GM12891 (cell line): ENCODE measurements at regions not wholly inside any gene's neighbourhood (a gene's known extent, or its start where the extent isn't known, plus 50 kb on each side); places are given as distances from the start of the nearest gene placed in this dataset.

ENCODE experiments used
- PAX5 ChIP-seq: IDR thresholded peaks from 2 replicates; pipeline ENCODE4 v1.6.1; 2011; ENCODE audit warnings: low read length, moderate library complexity, mild to moderate bottlenecking; ENCODE audit not compliant: insufficient read depth, severe bottlenecking
- POLR2A ChIP-seq: IDR thresholded peaks from 2 replicates; pipeline ENCODE4 v1.6.1; 2011; ENCODE audit warnings: low read depth, low read length, control low read depth
- POLR2AphosphoS5 ChIP-seq: IDR thresholded peaks from 2 replicates; pipeline ENCODE4 v1.6.1; 2011; ENCODE audit warnings: low read depth, low read length, control low read depth
- POU2F2 ChIP-seq: IDR thresholded peaks from 2 replicates; pipeline ENCODE4 v1.6.1; 2011; ENCODE audit warnings: low read depth, mild to moderate bottlenecking, control low read depth, low read length, moderate library complexity
- SPI1 ChIP-seq: IDR thresholded peaks from 2 replicates; pipeline ENCODE4 v1.6.1; 2011; ENCODE audit warnings: low read depth, low read length, control low read depth
- TAF1 ChIP-seq: IDR thresholded peaks from 2 replicates; pipeline ENCODE4 v1.6.1; 2011; ENCODE audit warnings: low read depth, low read length, control low read depth

DNA sequence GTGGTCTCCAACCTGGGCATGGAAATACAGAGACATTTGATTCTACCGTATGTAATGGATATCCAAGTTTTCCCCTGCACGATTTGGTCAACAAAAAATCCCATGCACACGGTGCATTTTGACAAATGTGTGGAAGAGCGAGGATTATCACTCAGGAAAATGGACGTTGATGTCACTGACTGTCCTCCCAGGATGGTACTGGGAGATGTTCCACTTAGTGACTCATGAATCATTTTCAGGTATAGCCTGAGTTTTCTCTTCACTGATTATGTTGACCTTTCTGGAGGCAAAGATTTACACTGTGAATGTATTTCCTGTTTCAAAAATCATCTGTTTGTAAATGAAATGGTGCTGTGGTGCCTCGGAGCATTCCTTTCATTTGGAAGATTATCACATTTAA, 596.7 kb upstream of the ADAMTS9 start:
- no peak for TF ChIP-seq POLR2A
- TF ChIP-seq POLR2AphosphoS5, result no peak
- no peak for TF ChIP-seq PAX5
- TF ChIP-seq TAF1, result no peak
- no peak for TF ChIP-seq SPI1
- no peak for TF ChIP-seq POU2F2
